HEK293 (cell line): ENCODE measurements at regions not wholly inside any gene's neighbourhood (a gene's known extent, or its start where the extent isn't known, plus 50 kb on each side); places are given as distances from the start of the nearest gene placed in this dataset.

ENCODE experiments used
- CTCF ChIA-PET: fragments of 350-600 bp; formaldehyde crosslinking; extraction: SDS; loops from one replicate; lab custom pipeline; 2021; ENCODE audit warnings: antibody characterized with exemption; lab: Yijun Ruan, JAX
- POLR2A ChIA-PET: fragments of 300-600 bp; formaldehyde crosslinking; extraction: SDS; loops from one replicate; lab custom pipeline; 2020; ENCODE audit warnings: antibody characterized with exemption, inconsistent platforms; lab: Yijun Ruan, JAX
- H3K27ac ChIP-seq: fragments of 200-500 bp; sonication (Bioruptor generic); 2 replicates; pipeline ENCODE4 v1.5.1; 2014; ENCODE audit warnings: low read depth, low read length, control low read depth, inconsistent platforms; ENCODE audit errors: extremely low read depth
- H3K36me3 ChIP-seq, 2 experiments: fragments of 200-500 bp in 1 of 2; sonication (Bioruptor generic) in 1 of 2; 1 replicate in 1 of 2; 2 replicates in 1 of 2; pipeline ENCODE4 v1.5.1; 2014 to 2017; ENCODE audit warnings: inconsistent platforms in 2 of 2, low read length in 2 of 2; ENCODE audit not compliant: control insufficient read depth in 2 of 2, insufficient read depth in 1 of 2
- H3K4me1 ChIP-seq: fragments of 200-500 bp; sonication (Bioruptor generic); 2 replicates; pipeline ENCODE4 v1.5.1; 2014; ENCODE audit warnings: mild to moderate bottlenecking, low read length, inconsistent platforms; ENCODE audit not compliant: control insufficient read depth, insufficient read depth
- H3K4me3 ChIP-seq: 2 replicates; pipeline ENCODE4 v1.5.1; 2011; ENCODE audit warnings: low read depth, mild to moderate bottlenecking, control low read depth, low read length, moderate library complexity
- H3K9me3 ChIP-seq: fragments of 200-500 bp; sonication (Bioruptor generic); 2 replicates; pipeline ENCODE4 v1.5.1; 2014; ENCODE audit warnings: low read depth, low read length, inconsistent platforms; ENCODE audit not compliant: control insufficient read depth, insufficient read depth
- KLF16 ChIP-seq: fragments of 450-650 bp; formaldehyde crosslinking; IDR thresholded peaks from 2 replicates; pipeline ENCODE4 v1.5.1; 2017; ENCODE audit warnings: missing biosample characterization, missing genetic modification characterization
- MZF1 ChIP-seq: fragments of 450-650 bp; formaldehyde crosslinking; IDR thresholded peaks from 2 replicates; pipeline ENCODE4 v1.5.1; 2017; ENCODE audit warnings: missing biosample characterization, missing genetic modification characterization, borderline replicate concordance
- OVOL3 ChIP-seq: fragments of 450-650 bp; formaldehyde crosslinking; IDR thresholded peaks from 2 replicates; pipeline ENCODE4 v1.5.1; 2016; ENCODE audit warnings: missing biosample characterization, missing genetic modification characterization
- SP3 ChIP-seq: fragments of 450-650 bp; formaldehyde crosslinking; IDR thresholded peaks from 2 replicates; pipeline ENCODE4 v1.5.1; 2016; ENCODE audit warnings: missing biosample characterization, missing genetic modification characterization
- TSHZ1 ChIP-seq: fragments of 450-650 bp; formaldehyde crosslinking; IDR thresholded peaks from 2 replicates; pipeline ENCODE4 v1.5.1; 2016; ENCODE audit warnings: missing biosample characterization, missing genetic modification characterization, borderline replicate concordance
- ZBTB8A ChIP-seq: fragments of 450-650 bp; formaldehyde crosslinking; IDR thresholded peaks from 2 replicates; pipeline ENCODE4 v1.5.1; 2016; ENCODE audit warnings: missing biosample characterization, missing genetic modification characterization
- ZNF114 ChIP-seq: fragments of 450-650 bp; formaldehyde crosslinking; IDR thresholded peaks from 2 replicates; pipeline ENCODE4 v1.5.0; 2017; ENCODE audit warnings: missing biosample characterization, missing genetic modification characterization
- ZNF121 ChIP-seq: fragments of 450-650 bp; formaldehyde crosslinking; IDR thresholded peaks from 2 replicates; pipeline ENCODE4 v1.5.1; 2016; ENCODE audit warnings: missing biosample characterization, missing genetic modification characterization
- ZNF16 ChIP-seq: fragments of 450-650 bp; formaldehyde crosslinking; IDR thresholded peaks from 2 replicates; pipeline ENCODE4 v1.5.1; 2016; ENCODE audit warnings: low read depth, missing biosample characterization, missing genetic modification characterization
- ZNF26 ChIP-seq: fragments of 450-650 bp; formaldehyde crosslinking; IDR thresholded peaks from 2 replicates; pipeline ENCODE4 v1.5.1; 2016; ENCODE audit warnings: missing biosample characterization, missing genetic modification characterization
- ZNF302 ChIP-seq: fragments of 450-650 bp; formaldehyde crosslinking; IDR thresholded peaks from 2 replicates; pipeline ENCODE4 v1.5.1; 2016; ENCODE audit warnings: missing biosample characterization, missing genetic modification characterization, low read depth
- ZNF311 ChIP-seq: fragments of 450-650 bp; formaldehyde crosslinking; IDR thresholded peaks from 2 replicates; pipeline ENCODE4 v1.5.1; 2017; ENCODE audit warnings: missing biosample characterization, missing genetic modification characterization, borderline replicate concordance
- ZNF335 ChIP-seq: fragments of 450-650 bp; formaldehyde crosslinking; conservative IDR thresholded peaks from 2 replicates; pipeline ENCODE4 v1.5.1; 2016; ENCODE audit warnings: missing biosample characterization, missing genetic modification characterization
- ZNF350 ChIP-seq: fragments of 450-650 bp; formaldehyde crosslinking; IDR thresholded peaks from 2 replicates; pipeline ENCODE4 v1.5.0; 2017; ENCODE audit warnings: missing biosample characterization, mild to moderate bottlenecking, missing genetic modification characterization
- ZNF433 ChIP-seq: fragments of 450-650 bp; formaldehyde crosslinking; IDR thresholded peaks from 2 replicates; pipeline ENCODE4 v1.5.1; 2016; ENCODE audit warnings: missing biosample characterization, missing genetic modification characterization, low read depth
- ZNF560 ChIP-seq: fragments of 450-650 bp; formaldehyde crosslinking; IDR thresholded peaks from 2 replicates; pipeline ENCODE4 v1.5.1; 2017; ENCODE audit warnings: missing biosample characterization, missing genetic modification characterization, borderline replicate concordance
- ZNF837 ChIP-seq: fragments of 450-650 bp; formaldehyde crosslinking; IDR thresholded peaks from 2 replicates; pipeline ENCODE4 v1.5.1; 2016; ENCODE audit warnings: missing biosample characterization, missing genetic modification characterization
- ZSCAN4 ChIP-seq: fragments of 450-650 bp; formaldehyde crosslinking; IDR thresholded peaks from 2 replicates; pipeline ENCODE4 v1.5.1; 2017; ENCODE audit warnings: missing biosample characterization, missing genetic modification characterization

GRCh38 chr18:78108554-78108953 lies 858.9 kb downstream of the GALR1 start:
- Histone ChIP-seq H3K27ac (no peak overlapping the region), H3K4me3 (no peak overlapping the region), H3K4me1 (no peaks in the 10 kb centered on the region), H3K9me3 (no peaks in the 10 kb centered on the region), H3K36me3 (no peaks in the 10 kb centered on the region)
- ChIA-PET CTCF (interaction anchor here (0.6 to 1.0 kb wide), 3 partner anchors 8 to 17 kb away, joined by 3 to 4 read pairs (median 3); no protein-coding TSS in a partner anchor), POLR2A (no interaction called here)
- TF ChIP-seq ZNF114, result no peak
- TF ChIP-seq MZF1 (tag by site-specific recombination), result no peak
- no peak for TF ChIP-seq KLF16 (tag by site-specific recombination)
- no peak for TF ChIP-seq ZBTB8A (tag by site-specific recombination)

- no peak overlapping the region for H3K27ac ChIP-seq
- H3K4me3 ChIP-seq, result no peak overlapping the region
- TF ChIP-seq ZSCAN4 (tag by site-specific recombination) (no peak), ZNF350 (tag by site-specific recombination) (no peak), ZNF121 (tag by site-specific recombination) (no peak), ZNF433 (no peak), SP3 (tag by site-specific recombination) (no peak), ZNF26 (tag by site-specific recombination) (no peak), TSHZ1 (no peak), ZNF560 (tag by site-specific recombination) (no peak), ZNF837 (no peak), ZNF302 (tag by site-specific recombination) (no peak), ZNF311 (tag by site-specific recombination) (no peak)
- no peaks in the 10 kb centered on the region for H3K9me3 ChIP-seq
- H3K36me3 ChIP-seq, result no peaks in the 10 kb centered on the region
- POLR2A ChIA-PET, result no interaction called here
- CTCF ChIA-PET, result no interaction called here
- no peaks in the 10 kb centered on the region for H3K4me1 ChIP-seq
Observed at GRCh38 chr18:78113136-78113939, 863.7 kb downstream of the GALR1 start.

- no peaks in the 10 kb centered on the region for H3K36me3 ChIP-seq
- POLR2A ChIA-PET, result no interaction called here
- no peaks in the 10 kb centered on the region for H3K9me3 ChIP-seq
- H3K4me3 ChIP-seq, result no peak overlapping the region
- CTCF ChIA-PET, result no interaction called here
- H3K27ac ChIP-seq, result no peak overlapping the region
- H3K4me1 ChIP-seq, result no peaks in the 10 kb centered on the region
- TF ChIP-seq ZNF335 (tag by site-specific recombination) (no peak), OVOL3 (no peak), ZNF16 (tag by site-specific recombination) (no peak), ZNF560 (tag by site-specific recombination) (no peak)
Observed at GRCh38 chr18:78113940-78114251, 864.2 kb downstream of the GALR1 start.
